ENCODE measurements at regions not wholly inside any gene's neighbourhood (a gene's known extent, or its start where the extent isn't known, plus 50 kb on each side); places are given as distances from the start of the nearest gene placed in this dataset.

DNA sequence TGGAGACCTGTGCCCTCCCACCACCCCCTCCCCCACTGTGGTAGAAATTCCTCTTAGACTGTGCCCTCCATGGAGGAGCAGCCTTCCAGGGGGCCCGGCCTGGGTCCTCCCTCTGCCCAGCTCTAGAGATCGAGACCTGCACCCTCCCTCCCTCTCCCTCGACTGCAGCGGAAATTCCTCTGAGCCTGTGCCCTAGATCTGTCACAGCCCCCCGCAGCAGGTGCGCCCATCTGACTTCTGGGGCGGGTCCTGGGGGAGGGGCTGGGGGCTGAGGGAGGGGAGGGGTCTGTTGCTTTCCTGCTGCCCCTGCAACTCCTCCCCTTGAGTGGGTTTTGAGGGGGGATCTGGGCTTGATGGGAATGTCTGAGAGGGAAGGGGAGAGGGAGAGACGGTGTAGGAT is 177.8 kb upstream of the GSE1 start:
- TF ChIP-seq, protein P1, sequence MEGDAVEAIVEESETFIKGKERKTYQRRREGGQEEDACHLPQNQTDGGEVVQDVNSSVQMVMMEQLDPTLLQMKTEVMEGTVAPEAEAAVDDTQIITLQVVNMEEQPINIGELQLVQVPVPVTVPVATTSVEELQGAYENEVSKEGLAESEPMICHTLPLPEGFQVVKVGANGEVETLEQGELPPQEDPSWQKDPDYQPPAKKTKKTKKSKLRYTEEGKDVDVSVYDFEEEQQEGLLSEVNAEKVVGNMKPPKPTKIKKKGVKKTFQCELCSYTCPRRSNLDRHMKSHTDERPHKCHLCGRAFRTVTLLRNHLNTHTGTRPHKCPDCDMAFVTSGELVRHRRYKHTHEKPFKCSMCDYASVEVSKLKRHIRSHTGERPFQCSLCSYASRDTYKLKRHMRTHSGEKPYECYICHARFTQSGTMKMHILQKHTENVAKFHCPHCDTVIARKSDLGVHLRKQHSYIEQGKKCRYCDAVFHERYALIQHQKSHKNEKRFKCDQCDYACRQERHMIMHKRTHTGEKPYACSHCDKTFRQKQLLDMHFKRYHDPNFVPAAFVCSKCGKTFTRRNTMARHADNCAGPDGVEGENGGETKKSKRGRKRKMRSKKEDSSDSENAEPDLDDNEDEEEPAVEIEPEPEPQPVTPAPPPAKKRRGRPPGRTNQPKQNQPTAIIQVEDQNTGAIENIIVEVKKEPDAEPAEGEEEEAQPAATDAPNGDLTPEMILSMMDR (IDR thresholded peaks at IDR 0.05; ENCODE audit: low read depth, low read length) = no peak
- TF ChIP-seq EZH2phosphoT487 (IDR thresholded peaks at IDR 0.05; ENCODE audit: low read depth) = no peak
